Endodermal cell (in vitro differentiated cells): ENCODE measurements at regions not wholly inside any gene's neighbourhood (a gene's known extent, or its start where the extent isn't known, plus 50 kb on each side); places are given as distances from the start of the nearest gene placed in this dataset.
"Not testable (repeated sequence)": the region's sequence is repeated elsewhere in the genome, so short reads cannot be mapped to it uniquely, and the experiment has no call there.

Source experiments
- DNase-seq: peaks from one replicate; pipeline ENCODE4 v3.0.0-alpha.2; 2017
- H3K27ac ChIP-seq: 2 replicates; pipeline ENCODE4 v1.5.1; 2013; ENCODE audit warnings: mild to moderate bottlenecking, low read depth, low read length, moderate library complexity
- H3K27me3 ChIP-seq: 2 replicates; pipeline ENCODE4 v1.6.1; 2013; ENCODE audit warnings: mild to moderate bottlenecking, low read length, moderate library complexity; ENCODE audit not compliant: insufficient read depth, control insufficient read depth, poor library complexity, severe bottlenecking
- H3K36me3 ChIP-seq: 2 replicates; pipeline ENCODE4 v1.7.0; 2013; ENCODE audit warnings: mild to moderate bottlenecking, low read length, moderate library complexity; ENCODE audit not compliant: control insufficient read depth, insufficient read depth
- H3K4me1 ChIP-seq: one replicate; pipeline ENCODE4 v1.7.0; 2013; ENCODE audit warnings: low read length; ENCODE audit not compliant: control insufficient read depth, insufficient read depth
- H3K4me3 ChIP-seq: 2 replicates; pipeline ENCODE4 v1.5.1; 2013; ENCODE audit warnings: mild to moderate bottlenecking, low read length, moderate library complexity
- H3K9ac ChIP-seq: 2 replicates; pipeline ENCODE4 v1.6.1; 2013; ENCODE audit warnings: mild to moderate bottlenecking, low read length, moderate library complexity; ENCODE audit not compliant: poor library complexity, severe bottlenecking; ENCODE audit errors: extremely low read depth
- H3K9me3 ChIP-seq: 2 replicates; pipeline ENCODE4 v1.6.1; 2013; ENCODE audit warnings: mild to moderate bottlenecking, low read length, moderate library complexity; ENCODE audit not compliant: control insufficient read depth
- H3K27ac Mint-ChIP-seq: 2 replicates; pipeline ENCODE4 v1.8.0; 2020; ENCODE audit warnings: mixed read lengths
- H3K27me3 Mint-ChIP-seq: 2 replicates; pipeline ENCODE4 v1.8.0; 2021; ENCODE audit warnings: mild to moderate bottlenecking, mixed read lengths; ENCODE audit not compliant: insufficient read depth
- H3K36me3 Mint-ChIP-seq: 2 replicates; pipeline ENCODE4 v1.8.0; 2020; ENCODE audit warnings: low read depth, mixed read lengths
- H3K4me1 Mint-ChIP-seq: 2 replicates; pipeline ENCODE4 v1.8.0; 2020; ENCODE audit warnings: mixed read lengths
- H3K4me3 Mint-ChIP-seq: 2 replicates; pipeline ENCODE4 v1.8.0; 2020; ENCODE audit warnings: mild to moderate bottlenecking, moderate library complexity, mixed read lengths
- H3K9me3 Mint-ChIP-seq: 2 replicates; pipeline ENCODE4 v1.8.0; 2020; ENCODE audit warnings: mild to moderate bottlenecking, mixed read lengths
- WGBS, 2 experiments: methylation state at CpG; one replicate each; pipeline versions ENCODE4 v1.1.5 to v1.1.7; 2013; ENCODE audit warnings: missing lambda C conversion rate in 2 of 2, mixed read lengths in 1 of 2; ENCODE audit not compliant: insufficient coverage in 1 of 2, insufficient read length in 1 of 2; 5-methylcytosine and 5-hydroxymethylcytosine counted together
- TF ChIP-seq, protein P1 (sequence below): fragments of 200-600 bp; sonication (generic); conservative IDR thresholded peaks from 2 replicates; pipeline ENCODE4 v1.5.0; 2021; ENCODE audit warnings: antibody characterized with exemption, mild to moderate bottlenecking

DNA sequence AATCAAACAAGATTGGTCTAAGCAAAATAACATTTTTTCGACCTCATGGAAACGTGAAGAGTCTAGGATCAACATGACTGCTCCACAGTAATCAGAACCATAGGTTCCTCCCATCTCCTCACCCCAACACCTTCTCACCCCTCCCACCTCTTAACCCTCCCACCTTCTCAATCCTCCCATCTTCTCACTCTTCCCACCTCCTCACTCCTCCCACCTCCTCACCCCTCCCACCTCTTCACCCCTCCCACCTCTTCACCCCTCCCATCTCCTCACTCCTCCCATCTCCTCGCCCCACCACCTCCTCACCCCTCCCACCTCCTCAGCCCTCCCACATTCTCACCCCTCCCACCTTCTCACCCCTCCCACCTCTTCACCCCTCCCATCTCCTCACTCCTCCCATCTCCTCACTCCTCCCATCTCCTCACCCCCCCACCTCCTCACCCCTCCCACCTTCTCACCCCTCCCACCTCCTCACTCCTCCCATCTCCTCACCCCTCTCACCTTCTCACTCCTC lies 567.4 kb downstream of the C6orf118 start:
- H3K27me3 Mint-ChIP-seq: peaks cover 6% of the 10 kb centered on the region
- DNase-seq: peak; percentile 72
- peaks cover 3% of the 10 kb centered on the region for H3K36me3 Mint-ChIP-seq
- H3K36me3 ChIP-seq: no peaks in the 10 kb centered on the region
- H3K4me1 ChIP-seq: no peaks in the 10 kb centered on the region
- peaks cover 11% of the 10 kb centered on the region for H3K9me3 Mint-ChIP-seq
- no peak overlapping the region for H3K4me3 ChIP-seq
- no peaks in the 10 kb centered on the region for H3K4me1 Mint-ChIP-seq
- H3K9me3 ChIP-seq: peaks cover 1% of the 10 kb centered on the region
- H3K4me3 Mint-ChIP-seq: no peak overlapping the region
- TF ChIP-seq, protein P1, sequence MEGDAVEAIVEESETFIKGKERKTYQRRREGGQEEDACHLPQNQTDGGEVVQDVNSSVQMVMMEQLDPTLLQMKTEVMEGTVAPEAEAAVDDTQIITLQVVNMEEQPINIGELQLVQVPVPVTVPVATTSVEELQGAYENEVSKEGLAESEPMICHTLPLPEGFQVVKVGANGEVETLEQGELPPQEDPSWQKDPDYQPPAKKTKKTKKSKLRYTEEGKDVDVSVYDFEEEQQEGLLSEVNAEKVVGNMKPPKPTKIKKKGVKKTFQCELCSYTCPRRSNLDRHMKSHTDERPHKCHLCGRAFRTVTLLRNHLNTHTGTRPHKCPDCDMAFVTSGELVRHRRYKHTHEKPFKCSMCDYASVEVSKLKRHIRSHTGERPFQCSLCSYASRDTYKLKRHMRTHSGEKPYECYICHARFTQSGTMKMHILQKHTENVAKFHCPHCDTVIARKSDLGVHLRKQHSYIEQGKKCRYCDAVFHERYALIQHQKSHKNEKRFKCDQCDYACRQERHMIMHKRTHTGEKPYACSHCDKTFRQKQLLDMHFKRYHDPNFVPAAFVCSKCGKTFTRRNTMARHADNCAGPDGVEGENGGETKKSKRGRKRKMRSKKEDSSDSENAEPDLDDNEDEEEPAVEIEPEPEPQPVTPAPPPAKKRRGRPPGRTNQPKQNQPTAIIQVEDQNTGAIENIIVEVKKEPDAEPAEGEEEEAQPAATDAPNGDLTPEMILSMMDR: no peak
- H3K27me3 ChIP-seq: peaks cover 4% of the 10 kb centered on the region
- no peak overlapping the region for H3K9ac ChIP-seq
- no peak overlapping the region for H3K27ac ChIP-seq
- H3K27ac Mint-ChIP-seq: no peak overlapping the region
- WGBS, 2 experiments: 92 to 100% methylated on average over 1 to 3 of the region's 3 CpGs

DNA sequence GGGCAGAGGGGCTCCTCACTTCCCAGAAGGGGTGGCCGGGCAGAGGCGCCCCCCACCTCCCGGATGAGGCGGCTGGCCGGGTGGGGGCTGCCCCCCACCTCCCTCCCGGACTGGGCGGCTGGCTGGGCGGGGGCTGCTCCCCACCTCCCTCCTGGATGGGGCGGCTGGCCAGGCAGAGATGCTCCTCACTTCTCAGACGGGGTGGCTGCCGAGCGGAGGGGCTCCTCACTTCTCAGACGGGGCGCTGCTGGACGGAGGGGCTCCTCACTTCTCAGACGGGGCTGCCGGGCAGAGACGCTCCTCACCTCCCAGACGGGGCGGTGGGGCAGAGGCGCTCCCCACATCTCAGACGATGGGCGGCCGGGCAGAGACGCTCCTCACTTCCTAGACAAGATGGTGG lies 573.3 kb downstream of the C6orf118 start:
- H3K36me3 ChIP-seq, H3K36me3 Mint-ChIP-seq, H3K27ac Mint-ChIP-seq, H3K27ac ChIP-seq, DNase-seq, H3K27me3 ChIP-seq, H3K4me3 Mint-ChIP-seq, H3K27me3 Mint-ChIP-seq, H3K4me3 ChIP-seq, H3K4me1 Mint-ChIP-seq, H3K9me3 ChIP-seq, H3K9ac ChIP-seq, H3K4me1 ChIP-seq: not testable (repeated sequence)
- H3K9me3 Mint-ChIP-seq: peaks cover 30% of the 10 kb centered on the region
- 96 to 100% methylated on average over 2 to 25 of the region's 25 CpGs for WGBS, 2 experiments

DNA sequence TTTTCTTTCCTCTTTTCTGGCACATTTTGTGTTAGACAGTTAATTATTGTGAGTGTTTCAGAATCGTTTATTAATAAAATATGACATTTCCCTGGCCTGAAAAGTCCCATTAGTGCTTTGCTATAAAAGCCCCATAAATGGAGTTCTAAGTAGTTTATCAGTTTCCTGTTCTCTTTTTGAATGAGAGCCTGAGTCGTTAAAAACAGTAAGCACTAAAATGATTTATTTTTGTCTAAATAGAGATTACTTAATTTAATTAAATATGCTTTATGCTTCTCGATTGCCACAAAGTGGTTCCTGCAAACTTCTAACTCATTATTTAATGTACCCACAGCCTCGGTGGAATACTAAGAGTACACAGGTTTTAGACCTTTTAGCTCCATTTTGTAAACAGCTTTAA lies 577.9 kb downstream of the C6orf118 start:
- DNase-seq: no peak
- no peak overlapping the region for H3K27ac Mint-ChIP-seq
- no peak overlapping the region for H3K4me3 Mint-ChIP-seq
- H3K27ac ChIP-seq: no peak overlapping the region
- no peaks in the 10 kb centered on the region for H3K27me3 ChIP-seq
- peaks cover 19% of the 10 kb centered on the region for H3K9me3 Mint-ChIP-seq
- H3K4me1 ChIP-seq: no peaks in the 10 kb centered on the region
- no peak overlapping the region for H3K4me3 ChIP-seq
- TF ChIP-seq, protein P1: no peak
- peaks cover 2% of the 10 kb centered on the region for H3K36me3 Mint-ChIP-seq
- H3K36me3 ChIP-seq: no peaks in the 10 kb centered on the region
- 87 to 100% methylated on average over 1 to 4 of the region's 4 CpGs for WGBS, 2 experiments
- H3K9me3 ChIP-seq: no peaks in the 10 kb centered on the region
- H3K9ac ChIP-seq: no peak overlapping the region
- no peaks in the 10 kb centered on the region for H3K4me1 Mint-ChIP-seq
- H3K27me3 Mint-ChIP-seq: no peaks in the 10 kb centered on the region

DNA sequence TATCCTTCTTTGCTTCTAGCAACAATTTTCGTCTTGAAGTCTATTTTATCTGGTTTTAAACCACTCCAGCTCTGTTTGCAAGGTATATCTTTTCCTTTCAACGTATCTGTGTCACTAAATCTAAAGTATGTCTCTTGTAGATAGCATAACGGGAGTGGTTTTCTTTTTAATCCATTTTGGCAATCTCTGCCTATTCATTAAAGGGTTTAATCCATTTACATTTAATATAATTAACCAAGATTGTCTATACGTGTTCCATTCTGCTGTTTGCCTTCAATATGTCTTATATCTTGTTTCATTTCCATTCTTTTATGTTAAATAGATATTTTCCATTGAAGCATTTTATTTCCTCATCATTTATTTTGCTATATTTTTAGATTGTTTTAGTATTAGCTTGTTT lies 587.9 kb downstream of the C6orf118 start:
- H3K9ac ChIP-seq: no peak overlapping the region
- no peaks in the 10 kb centered on the region for H3K27me3 Mint-ChIP-seq
- H3K9me3 ChIP-seq: peaks cover 14% of the 10 kb centered on the region
- no peaks in the 10 kb centered on the region for H3K36me3 Mint-ChIP-seq
- no peak for DNase-seq
- no peaks in the 10 kb centered on the region for H3K4me1 ChIP-seq
- no peaks in the 10 kb centered on the region for H3K4me1 Mint-ChIP-seq
- H3K36me3 ChIP-seq: no peaks in the 10 kb centered on the region
- H3K4me3 ChIP-seq: no peak overlapping the region
- H3K27ac Mint-ChIP-seq: no peak overlapping the region
- H3K4me3 Mint-ChIP-seq: no peak overlapping the region
- no peak overlapping the region for H3K27ac ChIP-seq
- WGBS, 2 experiments: 57 to 82% methylated on average over 1 to 4 of the region's 4 CpGs
- peaks cover 26% of the 10 kb centered on the region for H3K9me3 Mint-ChIP-seq
- H3K27me3 ChIP-seq: no peaks in the 10 kb centered on the region
- TF ChIP-seq, protein P1: no peak
